ENCODE measurements at regions not wholly inside any gene's neighbourhood (a gene's known extent, or its start where the extent isn't known, plus 50 kb on each side); places are given as distances from the start of the nearest gene placed in this dataset.
A peak's percentile ranks its signal among the peaks of the same experiment; 100 is the strongest.

DNA sequence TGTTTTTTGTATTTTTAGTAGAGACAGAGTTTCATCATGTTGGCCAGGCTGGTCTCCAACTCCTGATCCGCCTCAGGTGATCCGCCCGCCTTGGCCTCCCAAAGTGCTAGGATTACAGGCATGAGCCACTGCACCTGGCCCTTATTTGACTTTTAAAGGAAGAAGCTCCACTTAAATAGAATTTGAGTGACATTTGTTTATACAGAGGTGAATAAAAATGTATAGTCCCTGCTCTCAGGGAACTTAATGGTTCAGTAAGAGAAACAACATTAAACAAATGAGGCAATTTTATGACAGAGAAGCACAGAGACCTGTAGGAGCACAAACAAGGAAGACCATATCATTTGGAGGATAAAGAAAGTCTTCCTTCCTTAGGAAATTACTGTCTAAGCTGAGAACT lies 65.7 kb downstream of the C9orf152 start:
- Histone ChIP-seq H3K27ac (peak overlapping the region in 1 of 2 donors; percentile 41), H3K4me3 (no peak overlapping the region), H3K4me1 (peaks cover 7 to 78% of the 10 kb centered on the region in 2 donors), H3K9me3 (no peaks in the 10 kb centered on the region), H3K27me3 (no peaks in the 10 kb centered on the region), H3K36me3 (peaks cover 0 to 16% of the 10 kb centered on the region in 2 donors)
- TF ChIP-seq, protein P1, sequence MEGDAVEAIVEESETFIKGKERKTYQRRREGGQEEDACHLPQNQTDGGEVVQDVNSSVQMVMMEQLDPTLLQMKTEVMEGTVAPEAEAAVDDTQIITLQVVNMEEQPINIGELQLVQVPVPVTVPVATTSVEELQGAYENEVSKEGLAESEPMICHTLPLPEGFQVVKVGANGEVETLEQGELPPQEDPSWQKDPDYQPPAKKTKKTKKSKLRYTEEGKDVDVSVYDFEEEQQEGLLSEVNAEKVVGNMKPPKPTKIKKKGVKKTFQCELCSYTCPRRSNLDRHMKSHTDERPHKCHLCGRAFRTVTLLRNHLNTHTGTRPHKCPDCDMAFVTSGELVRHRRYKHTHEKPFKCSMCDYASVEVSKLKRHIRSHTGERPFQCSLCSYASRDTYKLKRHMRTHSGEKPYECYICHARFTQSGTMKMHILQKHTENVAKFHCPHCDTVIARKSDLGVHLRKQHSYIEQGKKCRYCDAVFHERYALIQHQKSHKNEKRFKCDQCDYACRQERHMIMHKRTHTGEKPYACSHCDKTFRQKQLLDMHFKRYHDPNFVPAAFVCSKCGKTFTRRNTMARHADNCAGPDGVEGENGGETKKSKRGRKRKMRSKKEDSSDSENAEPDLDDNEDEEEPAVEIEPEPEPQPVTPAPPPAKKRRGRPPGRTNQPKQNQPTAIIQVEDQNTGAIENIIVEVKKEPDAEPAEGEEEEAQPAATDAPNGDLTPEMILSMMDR (IDR thresholded peaks at IDR 0.05), result no peak
- ATAC-seq (no peak), DNase-seq (no peak)
- intact Hi-C loops (cut with DNase I), result no loop called here

DNA sequence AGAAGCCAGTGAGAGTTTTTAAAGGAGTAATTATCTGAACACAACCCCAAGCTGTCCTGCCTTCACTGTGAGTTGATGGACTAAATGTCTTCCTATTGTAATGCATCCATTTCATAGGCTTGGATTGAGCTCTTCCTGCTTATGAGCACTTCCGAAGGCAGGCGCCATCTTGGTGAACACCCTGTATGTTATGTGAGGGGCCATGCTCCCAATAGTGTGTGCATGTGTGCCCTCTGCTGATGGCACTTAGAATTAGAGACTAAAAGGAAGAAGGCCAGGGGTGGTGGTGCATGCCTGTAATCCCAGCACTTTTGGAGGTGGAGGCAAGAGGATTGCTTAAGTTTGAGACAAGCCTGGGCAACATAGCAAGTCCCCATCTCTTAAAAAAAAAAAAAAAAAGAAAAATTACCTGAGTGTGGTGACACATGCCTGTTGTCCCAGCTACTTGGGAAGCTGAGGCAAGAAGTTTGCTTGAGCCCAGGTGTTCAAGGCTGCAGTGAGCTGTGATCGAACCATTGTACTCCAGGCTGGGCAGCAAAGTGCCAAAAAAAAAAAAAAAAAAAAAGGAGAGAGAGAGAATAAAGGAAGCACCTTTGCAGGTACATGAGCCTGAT lies 65.0 kb downstream of the C9orf152 start:
- Histone ChIP-seq H3K27me3 (no peaks in the 10 kb centered on the region), H3K36me3 (peaks cover 0 to 8% of the 10 kb centered on the region in 2 donors), H3K9me3 (no peaks in the 10 kb centered on the region), H3K4me1 (peaks cover 7 to 79% of the 10 kb centered on the region in 2 donors), H3K4me3 (no peak overlapping the region), H3K27ac (no peak overlapping the region)
- intact Hi-C loops (cut with DNase I), result no loop called here
- ATAC-seq (peak; percentile 30), DNase-seq (no peak)
- TF ChIP-seq, protein P1 (IDR thresholded peaks at IDR 0.05), result no peak

DNA sequence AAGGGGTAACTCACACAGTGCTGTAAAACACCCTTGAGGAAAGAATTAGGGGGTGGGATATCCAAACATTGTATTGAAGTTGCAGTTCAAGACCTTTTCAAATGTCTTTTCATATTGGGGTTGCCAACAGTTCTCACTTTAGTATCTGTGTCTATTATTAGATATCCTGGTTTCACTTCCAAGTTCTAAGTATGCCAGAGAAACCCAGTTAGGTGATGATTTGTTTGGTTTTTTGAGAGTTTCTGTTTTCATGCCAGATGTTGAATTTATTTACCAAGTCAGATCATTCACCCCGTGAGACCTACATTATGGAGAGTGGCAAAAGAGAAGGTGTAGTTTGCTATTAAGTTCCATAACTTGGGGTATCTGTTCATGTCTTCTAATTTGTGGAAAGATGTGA lies 64.5 kb downstream of the C9orf152 start:
- H3K27me3 ChIP-seq, result no peaks in the 10 kb centered on the region
- no peak overlapping the region for H3K4me3 ChIP-seq
- H3K27ac ChIP-seq, result no peak overlapping the region
- intact Hi-C loops (cut with DNase I), result no loop called here
- peaks cover 7 to 79% of the 10 kb centered on the region in 2 donors for H3K4me1 ChIP-seq
- no peaks in the 10 kb centered on the region for H3K9me3 ChIP-seq
- ATAC-seq (peak; percentile 47), DNase-seq (no peak)
- peaks cover 0 to 3% of the 10 kb centered on the region in 2 donors for H3K36me3 ChIP-seq
- TF ChIP-seq, protein P1 (IDR thresholded peaks at IDR 0.05), result no peak

DNA sequence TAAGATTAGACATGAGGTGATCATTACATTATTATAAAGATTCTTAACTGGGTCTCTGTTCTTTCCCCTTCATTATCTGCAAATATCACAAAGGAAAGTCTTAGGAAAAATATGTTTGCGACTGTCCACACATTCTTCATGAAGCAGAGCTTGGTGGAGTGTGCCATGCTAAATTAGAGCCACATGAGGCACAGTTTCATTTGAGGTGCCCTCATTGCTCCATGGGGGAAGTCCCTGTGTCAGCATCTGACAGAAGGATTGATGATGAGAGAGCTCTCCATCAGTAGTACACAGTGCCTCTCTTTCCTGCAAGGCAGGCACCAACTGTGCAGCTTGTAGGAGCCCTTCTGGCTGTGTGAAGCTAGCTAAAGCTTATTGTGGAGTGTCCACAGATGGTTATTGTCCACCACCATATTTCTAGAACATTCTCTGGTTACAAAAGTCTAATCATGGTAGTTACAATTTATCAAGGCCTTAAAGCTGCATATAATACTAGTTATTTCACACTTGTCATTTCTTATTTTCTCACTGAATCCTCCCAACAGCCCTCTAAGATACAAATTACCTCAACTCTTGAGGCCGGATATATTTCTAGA lies 63.9 kb downstream of the C9orf152 start:
- H3K36me3 ChIP-seq, result no peaks in the 10 kb centered on the region
- no peak for DNase-seq
- no peak overlapping the region for H3K4me3 ChIP-seq
- intact Hi-C loops (cut with DNase I), result no loop called here
- peak; percentile 15 for ATAC-seq
- peaks cover 7 to 83% of the 10 kb centered on the region in 2 donors for H3K4me1 ChIP-seq
- TF ChIP-seq, protein P1 (IDR thresholded peaks at IDR 0.05), result no peak
- H3K27ac ChIP-seq, result no peak overlapping the region
- H3K27me3 ChIP-seq, result no peaks in the 10 kb centered on the region
- H3K9me3 ChIP-seq, result no peaks in the 10 kb centered on the region

DNA sequence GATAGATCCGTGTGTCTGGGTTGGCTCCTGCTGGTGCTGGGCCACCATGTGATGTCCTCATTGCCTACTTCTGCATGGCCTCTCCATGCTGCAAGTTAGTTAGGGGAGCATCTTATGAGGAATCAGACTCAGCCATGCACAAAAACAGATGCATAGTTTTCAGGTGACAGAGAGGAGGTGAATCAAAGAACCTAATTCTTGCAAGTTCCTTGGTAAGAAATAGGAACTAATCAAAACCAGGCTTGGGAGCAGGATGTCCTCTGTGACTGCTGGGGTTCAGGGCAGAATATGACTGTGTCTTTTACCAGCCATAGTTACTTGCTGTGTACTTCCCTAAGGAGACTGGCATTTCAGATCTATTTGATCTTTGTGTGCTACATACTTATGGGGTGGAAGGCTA lies 61.6 kb downstream of the C9orf152 start:
- Histone ChIP-seq H3K4me1 (peaks cover 7 to 76% of the 10 kb centered on the region in 2 donors), H3K27me3 (no peaks in the 10 kb centered on the region), H3K27ac (no peak overlapping the region), H3K36me3 (no peaks in the 10 kb centered on the region), H3K9me3 (no peaks in the 10 kb centered on the region), H3K4me3 (no peak overlapping the region)
- intact Hi-C loops (cut with DNase I), result no loop called here
- DNase-seq (no peak), ATAC-seq (no peak)
- TF ChIP-seq, protein P1 (IDR thresholded peaks at IDR 0.05), result no peak

Measured in left lung (tissue), 4 donors.